Liver (tissue), 8 donors: ENCODE measurements at regions not wholly inside any gene's neighbourhood (a gene's known extent, or its start where the extent isn't known, plus 50 kb on each side); places are given as distances from the start of the nearest gene placed in this dataset.
"Not testable (repeated sequence)": the region's sequence is repeated elsewhere in the genome, so short reads cannot be mapped to it uniquely, and the experiment has no call there.

Experiments used
- DNase-seq: peaks from one replicate; pipeline ENCODE4 v3.0.0-alpha.2; 2017; ENCODE audit warnings: low spot score
- H3K27ac ChIP-seq, 2 donors: one replicate each; pipeline ENCODE4 v1.7.0; 2013; ENCODE audit warnings: inconsistent platforms in 2 of 2, low read length in 2 of 2, control low read depth in 1 of 2, low read depth in 1 of 2, mild to moderate bottlenecking in 1 of 2
- H3K27me3 ChIP-seq, 4 donors: one replicate each; pipeline versions ENCODE4 v1.6.1 to v1.7.0; 2013; ENCODE audit warnings: low read length in 3 of 4, inconsistent platforms in 1 of 4, mild to moderate bottlenecking in 1 of 4, moderate library complexity in 1 of 4; ENCODE audit not compliant: control insufficient read depth in 4 of 4, insufficient read depth in 4 of 4
- H3K36me3 ChIP-seq, 4 donors: one replicate each; pipeline versions ENCODE4 v1.6.1 to v1.7.0; 2013; ENCODE audit warnings: low read length in 3 of 4, mild to moderate bottlenecking in 3 of 4, low read depth in 1 of 4, moderate library complexity in 1 of 4; ENCODE audit not compliant: control insufficient read depth in 4 of 4, insufficient read depth in 3 of 4
- H3K4me1 ChIP-seq, 4 donors: one replicate each; pipeline versions ENCODE4 v1.6.1 to v1.7.0; 2013; ENCODE audit warnings: low read length in 3 of 4, mild to moderate bottlenecking in 3 of 4, moderate library complexity in 1 of 4; ENCODE audit not compliant: control insufficient read depth in 4 of 4, insufficient read depth in 4 of 4
- H3K4me3 ChIP-seq, 3 donors: one replicate each; pipeline versions ENCODE4 v1.6.1 to v1.7.0; 2013; ENCODE audit warnings: low read length in 3 of 3, control low read depth in 1 of 3, low read depth in 1 of 3, mild to moderate bottlenecking in 1 of 3
- H3K9ac ChIP-seq, 2 donors: one replicate each; pipeline ENCODE4 v1.7.0; 2013; ENCODE audit warnings: low read length in 2 of 2, mild to moderate bottlenecking in 2 of 2, moderate library complexity in 2 of 2, control low read depth in 1 of 2, low read depth in 1 of 2
- H3K9me3 ChIP-seq, 4 donors: one replicate each; pipeline versions ENCODE4 v1.6.1 to v1.7.0; 2013; ENCODE audit warnings: low read length in 3 of 4; ENCODE audit not compliant: control insufficient read depth in 4 of 4
- ATF3 ChIP-seq: IDR thresholded peaks from 2 replicates; pipeline ENCODE4 v1.6.1; 2016; ENCODE audit warnings: antibody characterized with exemption
- CTCF ChIP-seq: fragments of 150-350 bp; IDR thresholded peaks from 2 replicates; pipeline ENCODE4 v1.5.1; 2017; ENCODE audit warnings: improper control_type of control experiment, low read depth, low read length; ENCODE audit not compliant: missing input control
- EGR1 ChIP-seq, 2 donors: IDR thresholded peaks; 2 replicates each; pipeline ENCODE4 v1.6.1; 2016 to 2018; ENCODE audit warnings: antibody characterized with exemption in 2 of 2, low read depth in 2 of 2
- FOXA2 ChIP-seq: IDR thresholded peaks from 2 replicates; pipeline ENCODE4 v1.6.1; 2016; ENCODE audit warnings: antibody characterized with exemption
- GABPA ChIP-seq, 2 donors: IDR thresholded peaks in 1 of 2; conservative IDR thresholded peaks in 1 of 2; 2 replicates each; pipeline ENCODE4 v1.6.1; 2016; ENCODE audit warnings: antibody characterized with exemption in 2 of 2, mild to moderate bottlenecking in 1 of 2, moderate library complexity in 1 of 2
- HNF4A ChIP-seq, 2 donors: conservative IDR thresholded peaks; 2 replicates each; pipeline ENCODE4 v1.6.1; 2016; ENCODE audit warnings: antibody characterized with exemption in 2 of 2, mild to moderate bottlenecking in 2 of 2
- HNF4G ChIP-seq: IDR thresholded peaks from 2 replicates; pipeline ENCODE4 v1.6.1; 2016; ENCODE audit warnings: antibody characterized with exemption
- JUND ChIP-seq, 2 donors: IDR thresholded peaks; 2 replicates each; pipeline ENCODE4 v1.6.1; 2016; ENCODE audit warnings: antibody characterized with exemption in 2 of 2
- MAX ChIP-seq: IDR thresholded peaks from 2 replicates; pipeline ENCODE4 v1.6.1; 2016; ENCODE audit warnings: antibody characterized with exemption
- NR2F2 ChIP-seq: IDR thresholded peaks from 2 replicates; pipeline ENCODE4 v1.6.1; 2016; ENCODE audit warnings: antibody characterized with exemption
- RAD21 ChIP-seq, 2 donors: IDR thresholded peaks; 2 replicates each; pipeline ENCODE4 v1.6.1; 2016; ENCODE audit warnings: antibody characterized with exemption in 2 of 2, mild to moderate bottlenecking in 2 of 2
- REST ChIP-seq: IDR thresholded peaks from 2 replicates; pipeline ENCODE4 v1.6.1; 2016; ENCODE audit warnings: antibody characterized with exemption, mild to moderate bottlenecking
- RXRA ChIP-seq, 2 donors: IDR thresholded peaks; 2 replicates each; pipeline ENCODE4 v1.6.1; 2017 to 2018; ENCODE audit warnings: antibody characterized with exemption in 2 of 2, mild to moderate bottlenecking in 1 of 2
- SP1 ChIP-seq: IDR thresholded peaks from 2 replicates; pipeline ENCODE4 v1.6.1; 2018; ENCODE audit warnings: antibody characterized with exemption, mild to moderate bottlenecking
- TAF1 ChIP-seq: conservative IDR thresholded peaks from 2 replicates; pipeline ENCODE4 v1.6.1; 2016; ENCODE audit warnings: antibody characterized with exemption, mild to moderate bottlenecking
- YY1 ChIP-seq: IDR thresholded peaks from 2 replicates; pipeline ENCODE4 v1.6.1; 2016; ENCODE audit warnings: antibody characterized with exemption, mild to moderate bottlenecking
- ZBTB33 ChIP-seq: IDR thresholded peaks from 2 replicates; pipeline ENCODE4 v1.6.1; 2016; ENCODE audit warnings: antibody characterized with exemption
- WGBS: extraction: QIAGEN DNeasy Blood & Tissue Kit; methylation state at CpG from one replicate; pipeline ENCODE4 v1.1.7; 2013; 5-methylcytosine and 5-hydroxymethylcytosine counted together
- donor health status: healthy.
- donor health status: healthy.
- donor health status: healthy.
- donor health status: healthy.
- donor health status: healthy.

GRCh38 chrX:71822314-71822713 is 59.2 kb downstream of the CXorf49B start:
- H3K9me3 ChIP-seq, H3K27me3 ChIP-seq, DNase-seq, H3K4me3 ChIP-seq, H3K27ac ChIP-seq, H3K36me3 ChIP-seq, H3K4me1 ChIP-seq, H3K9ac ChIP-seq: not testable (repeated sequence)
- WGBS = 80% methylated on average over 3 of the region's 4 CpGs

GRCh38 chrX:71823391-71824057 is 60.4 kb downstream of the CXorf49B start:
- Histone ChIP-seq H3K9me3 (no peaks in the 10 kb centered on the region), H3K27ac (no peak overlapping the region), H3K27me3 (no peaks in the 10 kb centered on the region), H3K4me1 (no peaks in the 10 kb centered on the region), H3K36me3 (no peaks in the 10 kb centered on the region), H3K9ac (no peak overlapping the region), H3K4me3 (no peak overlapping the region)
- no peak for DNase-seq
- TF ChIP-seq TAF1 (no peak), HNF4A (conservative IDR thresholded peaks at IDR 0.05) (no peak), EGR1 (IDR thresholded peaks at IDR 0.05; ENCODE audit: low read depth in 2 of 2) (no peak), RXRA (IDR thresholded peaks at IDR 0.05) (no peak), MAX (no peak), RAD21 (IDR thresholded peaks at IDR 0.05) (no peak), ATF3 (no peak), CTCF (no peak), SP1 (no peak), NR2F2 (no peak), FOXA2 (no peak), HNF4G (no peak), GABPA (IDR thresholded peaks at IDR 0.05 in 1 of 2, conservative IDR thresholded peaks at IDR 0.05 in 1 of 2) (no peak), ZBTB33 (no peak), YY1 (no peak), JUND (IDR thresholded peaks at IDR 0.05) (no peak), REST (no peak)
- 79% methylated on average over 12 of the region's 12 CpGs for WGBS
